IgD-negative memory B cell (primary cell): ENCODE measurements at regions not wholly inside any gene's neighbourhood (a gene's known extent, or its start where the extent isn't known, plus 50 kb on each side); places are given as distances from the start of the nearest gene placed in this dataset.

Experiments
- H3K27ac Mint-ChIP-seq, 3 donors: one replicate each; pipeline ENCODE4 v1.8.0; 2020 to 2022; ENCODE audit warnings: mild to moderate bottlenecking in 3 of 3, mixed read lengths in 3 of 3, moderate library complexity in 1 of 3
- H3K27me3 Mint-ChIP-seq: one replicate; pipeline ENCODE4 v1.8.0; 2021; ENCODE audit warnings: mixed read lengths
- H3K36me3 Mint-ChIP-seq: one replicate; pipeline ENCODE4 v1.8.0; 2020; ENCODE audit warnings: mild to moderate bottlenecking, mixed read lengths
- H3K4me1 Mint-ChIP-seq, 3 donors: one replicate each; pipeline ENCODE4 v1.8.0; 2020 to 2022; ENCODE audit warnings: mixed read lengths in 3 of 3, mild to moderate bottlenecking in 1 of 3
- H3K4me3 Mint-ChIP-seq, 4 donors: one replicate each; pipeline ENCODE4 v1.8.0; 2020 to 2022; ENCODE audit warnings: mild to moderate bottlenecking in 4 of 4, mixed read lengths in 4 of 4, moderate library complexity in 3 of 4
- H3K9me3 Mint-ChIP-seq, 3 donors: one replicate each; pipeline ENCODE4 v1.8.0; 2020 to 2021; ENCODE audit warnings: mixed read lengths in 3 of 3, mild to moderate bottlenecking in 1 of 3

- Mint-ChIP-seq H3K9me3 (peaks cover 0 to 4% (median 4%) of the 10 kb centered on the region in 3 donors), H3K27ac (no peak overlapping the region), H3K27me3 (peaks cover 5% of the 10 kb centered on the region), H3K36me3 (no peaks in the 10 kb centered on the region), H3K4me1 (no peaks in the 10 kb centered on the region), H3K4me3 (no peak overlapping the region)
Measured at GRCh38 chr1:224860488-224861338, 68.8 kb upstream of the DNAH14 start.

GRCh38 chr1:224861339-224861716 is 68.1 kb upstream of the DNAH14 start:
- Mint-ChIP-seq H3K4me1 (no peaks in the 10 kb centered on the region), H3K4me3 (no peak overlapping the region), H3K9me3 (peaks cover 4 to 5% (median 4%) of the 10 kb centered on the region in 3 donors), H3K27me3 (peaks cover 5% of the 10 kb centered on the region), H3K27ac (no peak overlapping the region), H3K36me3 (no peaks in the 10 kb centered on the region)

GRCh38 chr1:224863486-224863885 is 66.0 kb upstream of the DNAH14 start:
- H3K27me3 Mint-ChIP-seq, result peaks cover 6% of the 10 kb centered on the region
- no peak overlapping the region for H3K27ac Mint-ChIP-seq
- no peaks in the 10 kb centered on the region for H3K36me3 Mint-ChIP-seq
- no peak overlapping the region for H3K4me3 Mint-ChIP-seq
- H3K4me1 Mint-ChIP-seq, result no peaks in the 10 kb centered on the region
- peaks cover 2 to 6% (median 4%) of the 10 kb centered on the region in 3 donors for H3K9me3 Mint-ChIP-seq

GRCh38 chr1:224864006-224864405 is 65.5 kb upstream of the DNAH14 start:
- Mint-ChIP-seq H3K27ac (no peak overlapping the region), H3K36me3 (no peaks in the 10 kb centered on the region), H3K27me3 (peaks cover 4% of the 10 kb centered on the region), H3K4me1 (no peaks in the 10 kb centered on the region), H3K9me3 (peaks cover 2 to 6% (median 4%) of the 10 kb centered on the region in 3 donors), H3K4me3 (no peak overlapping the region)

- H3K9me3 Mint-ChIP-seq, result peaks cover 0 to 6% (median 4%) of the 10 kb centered on the region in 3 donors
- no peaks in the 10 kb centered on the region for H3K4me1 Mint-ChIP-seq
- no peak overlapping the region for H3K27ac Mint-ChIP-seq
- H3K36me3 Mint-ChIP-seq, result no peaks in the 10 kb centered on the region
- H3K27me3 Mint-ChIP-seq, result peaks cover 4% of the 10 kb centered on the region
- H3K4me3 Mint-ChIP-seq, result no peak overlapping the region
Measured at GRCh38 chr1:224865510-224865909, 64.0 kb upstream of the DNAH14 start.

GRCh38 chr1:224866940-224867339 is 62.5 kb upstream of the DNAH14 start:
- no peaks in the 10 kb centered on the region for H3K4me1 Mint-ChIP-seq
- peaks cover 0 to 6% (median 4%) of the 10 kb centered on the region in 3 donors for H3K9me3 Mint-ChIP-seq
- H3K4me3 Mint-ChIP-seq, result no peak overlapping the region
- no peak overlapping the region for H3K27ac Mint-ChIP-seq
- H3K27me3 Mint-ChIP-seq, result peaks cover 4% of the 10 kb centered on the region
- H3K36me3 Mint-ChIP-seq, result no peaks in the 10 kb centered on the region

GRCh38 chr1:224867715-224868114 is 61.8 kb upstream of the DNAH14 start:
- Mint-ChIP-seq H3K9me3 (peaks cover 0 to 6% (median 4%) of the 10 kb centered on the region in 3 donors), H3K27me3 (peaks cover 3% of the 10 kb centered on the region), H3K4me1 (no peaks in the 10 kb centered on the region), H3K36me3 (no peaks in the 10 kb centered on the region), H3K27ac (no peak overlapping the region), H3K4me3 (no peak overlapping the region)

- no peak overlapping the region for H3K27ac Mint-ChIP-seq
- peaks cover 0 to 4% (median 2%) of the 10 kb centered on the region in 3 donors for H3K9me3 Mint-ChIP-seq
- H3K4me1 Mint-ChIP-seq, result no peaks in the 10 kb centered on the region
- H3K4me3 Mint-ChIP-seq, result no peak overlapping the region
- peaks cover 3% of the 10 kb centered on the region for H3K27me3 Mint-ChIP-seq
- H3K36me3 Mint-ChIP-seq, result no peaks in the 10 kb centered on the region
Measured at GRCh38 chr1:224872832-224873433, 56.5 kb upstream of the DNAH14 start.

GRCh38 chr1:224873434-224874369 is 55.8 kb upstream of the DNAH14 start:
- H3K36me3 Mint-ChIP-seq, result no peaks in the 10 kb centered on the region
- H3K4me3 Mint-ChIP-seq, result no peak overlapping the region
- H3K27ac Mint-ChIP-seq, result no peak overlapping the region

GRCh38 chr1:224874775-224875174 is 54.7 kb upstream of the DNAH14 start:
- Mint-ChIP-seq H3K27ac (no peak overlapping the region), H3K27me3 (peaks cover 3% of the 10 kb centered on the region), H3K9me3 (peaks cover 0 to 4% (median 2%) of the 10 kb centered on the region in 3 donors), H3K4me1 (no peaks in the 10 kb centered on the region), H3K36me3 (no peaks in the 10 kb centered on the region), H3K4me3 (no peak overlapping the region)

More at GRCh38 chr1:224873434-224874369, 55.8 kb upstream of the DNAH14 start:
- H3K9me3 Mint-ChIP-seq, result peaks cover 0 to 4% (median 2%) of the 10 kb centered on the region in 3 donors
- H3K27me3 Mint-ChIP-seq, result peaks cover 3% of the 10 kb centered on the region
- H3K4me1 Mint-ChIP-seq, result no peaks in the 10 kb centered on the region

- H3K36me3 Mint-ChIP-seq, result no peaks in the 10 kb centered on the region
- H3K4me3 Mint-ChIP-seq, result no peak overlapping the region
- H3K27ac Mint-ChIP-seq, result no peak overlapping the region
- H3K4me1 Mint-ChIP-seq, result no peaks in the 10 kb centered on the region
- peaks cover 3% of the 10 kb centered on the region for H3K27me3 Mint-ChIP-seq
- peaks cover 2 to 4% (median 2%) of the 10 kb centered on the region in 3 donors for H3K9me3 Mint-ChIP-seq
Measured at GRCh38 chr1:224879162-224879803, 50.2 kb upstream of the DNAH14 start.
